ENCODE measurements at regions not wholly inside any gene's neighbourhood (a gene's known extent, or its start where the extent isn't known, plus 50 kb on each side); places are given as distances from the start of the nearest gene placed in this dataset.
A peak's percentile ranks its signal among the peaks of the same experiment; 100 is the strongest.
"Not testable (repeated sequence)": the region's sequence is repeated elsewhere in the genome, so short reads cannot be mapped to it uniquely, and the experiment has no call there.

- Histone ChIP-seq H4K20me1 (ENCODE audit: insufficient read depth) (no peaks in the 10 kb centered on the region), H3K79me2 (ENCODE audit: low read depth) (no peaks in the 10 kb centered on the region), H3K27me3 (ENCODE audit: insufficient read depth, low read depth) (no peaks in the 10 kb centered on the region), H2AFZ (no peak overlapping the region), H3K9me3 (ENCODE audit: insufficient read depth, low read depth) (no peaks in the 10 kb centered on the region), H3K9me2 (ENCODE audit: insufficient read depth) (no peaks in the 10 kb centered on the region), H3K4me1 (replicated peaks; ENCODE audit: insufficient read depth) (peaks cover 34% of the 10 kb centered on the region), H3K27ac (no peak overlapping the region), H3F3A (ENCODE audit: insufficient read depth, low read depth) (peaks cover 28% of the 10 kb centered on the region), H3K4me3 (no peak overlapping the region), H3K4me2 (no peak overlapping the region), H3K36me3 (ENCODE audit: low read depth) (no peaks in the 10 kb centered on the region)
- TF ChIP-seq EZH2 (IDR thresholded peaks at IDR 0.05; ENCODE audit: low read depth) (no peak), CTCF (conservative IDR thresholded peaks at IDR 0.05) (no peak)
- POLR2A ChIA-PET (ENCODE audit: unreplicated experiment): no interaction called here
- CTCF ChIA-PET: no interaction called here
- BruUV-seq (replicated peaks): no TSS peak
- intact Hi-C loops (cut with micrococcal nuclease; ENCODE audit: unreplicated experiment): no loop called here
- DNase-seq: no peak
Observed at GRCh38 chr10:11691319-11691755, 50.8 kb upstream of the ECHDC3 start.

DNA sequence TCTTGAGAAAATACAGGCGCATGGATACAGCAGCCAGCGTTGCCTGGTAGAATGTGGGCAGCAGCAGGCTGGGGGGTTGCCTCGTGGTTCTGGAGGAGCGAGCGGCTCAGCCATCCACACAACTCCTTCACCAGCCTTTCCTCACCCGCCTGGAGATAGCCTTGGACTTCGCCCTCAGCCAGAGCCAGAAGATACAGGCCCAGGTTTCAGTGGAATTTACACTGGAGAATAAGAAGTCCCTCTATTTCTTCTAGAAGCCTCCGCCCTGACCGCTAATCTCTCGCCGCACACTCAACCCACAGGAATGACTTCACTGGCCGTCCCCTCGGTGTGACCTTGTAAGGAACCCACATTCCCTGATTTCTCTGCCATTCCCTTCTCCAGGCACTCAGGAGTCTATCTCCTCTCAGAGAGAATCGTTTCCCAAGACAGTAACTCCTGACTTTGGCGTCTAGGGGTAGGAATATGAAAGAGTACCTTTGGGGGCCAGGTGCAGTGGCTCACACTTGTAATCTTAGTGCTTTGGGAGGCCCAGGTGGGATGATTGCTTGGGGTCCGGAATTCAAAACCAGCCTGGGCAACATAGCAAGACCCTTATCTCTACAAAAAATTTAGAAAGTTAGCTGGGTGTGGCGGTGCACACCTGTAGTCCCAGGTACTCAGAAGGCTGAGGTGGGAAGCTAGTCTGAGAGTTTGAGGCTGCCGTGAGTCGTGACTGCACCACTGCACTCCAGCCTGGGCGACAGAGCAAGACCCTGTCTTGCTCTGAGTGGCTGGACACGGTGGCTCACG is 52.0 kb upstream of the ECHDC3 start:
- no TSS peak for BruUV-seq (replicated peaks)
- Histone ChIP-seq H3K4me1 (replicated peaks; ENCODE audit: insufficient read depth) (peaks cover 46% of the 10 kb centered on the region), H4K20me1 (ENCODE audit: insufficient read depth) (no peaks in the 10 kb centered on the region), H3K79me2 (ENCODE audit: low read depth) (no peaks in the 10 kb centered on the region), H3K4me2 (no peak overlapping the region), H3F3A (ENCODE audit: insufficient read depth, low read depth) (peaks cover 40% of the 10 kb centered on the region), H3K27ac (no peak overlapping the region), H3K9me3 (ENCODE audit: insufficient read depth, low read depth) (no peaks in the 10 kb centered on the region), H2AFZ (no peak overlapping the region), H3K27me3 (ENCODE audit: insufficient read depth, low read depth) (no peaks in the 10 kb centered on the region), H3K36me3 (ENCODE audit: low read depth) (no peaks in the 10 kb centered on the region), H3K4me3 (no peak overlapping the region), H3K9me2 (ENCODE audit: insufficient read depth) (no peaks in the 10 kb centered on the region)
- ChIA-PET CTCF (no interaction called here), POLR2A (ENCODE audit: unreplicated experiment) (no interaction called here)
- TF ChIP-seq EZH2 (IDR thresholded peaks at IDR 0.05; ENCODE audit: low read depth): no peak
- no peak for TF ChIP-seq CTCF (conservative IDR thresholded peaks at IDR 0.05)
- intact Hi-C loops (cut with micrococcal nuclease; ENCODE audit: unreplicated experiment): loop anchor here (5.0 kb wide), 1 partner anchor 103 kb away; no protein-coding TSS in a partner anchor
- no peak for DNase-seq

GRCh38 chr10:11688448-11688795 is 53.8 kb upstream of the ECHDC3 start:
- H2AFZ ChIP-seq; H3K27me3 ChIP-seq (ENCODE audit: insufficient read depth, low read depth); H3K36me3 ChIP-seq (ENCODE audit: low read depth); BruUV-seq (replicated peaks); H4K20me1 ChIP-seq (ENCODE audit: insufficient read depth); H3K9me2 ChIP-seq (ENCODE audit: insufficient read depth); H3K79me2 ChIP-seq (ENCODE audit: low read depth); DNase-seq; CTCF ChIA-PET; H3K9me3 ChIP-seq (ENCODE audit: insufficient read depth, low read depth): not testable (repeated sequence)
- Histone ChIP-seq H3K4me3 (peak overlapping the region; percentile 31; the same call in 1 of the 2 replicates), H3F3A (ENCODE audit: insufficient read depth, low read depth) (peaks cover 53% of the 10 kb centered on the region), H3K27ac (peak overlapping the region; percentile 98), H3K4me2 (peak overlapping the region; percentile 89), H3K4me1 (replicated peaks; ENCODE audit: insufficient read depth) (peaks cover 61% of the 10 kb centered on the region)
- POLR2A ChIA-PET (ENCODE audit: unreplicated experiment): interaction anchor here (0.9 kb wide), 1 partner anchor 22 kb away, joined by 7 read pairs; no protein-coding TSS in a partner anchor
- intact Hi-C loops (cut with micrococcal nuclease; ENCODE audit: unreplicated experiment): loop anchor here (5.0 kb wide), 1 partner anchor 101 kb away; no protein-coding TSS in a partner anchor
